ENCODE measurements at regions not wholly inside any gene's neighbourhood (a gene's known extent, or its start where the extent isn't known, plus 50 kb on each side); places are given as distances from the start of the nearest gene placed in this dataset.
"Not testable (repeated sequence)": the region's sequence is repeated elsewhere in the genome, so short reads cannot be mapped to it uniquely, and the experiment has no call there.

GRCh38 chr17:30731210-30732132 lies 93.0 kb downstream of the CRLF3 start:
- DNase-seq (ENCODE audit: low read depth): peak; percentile 89
- in situ Hi-C loops (cut with HindIII; ENCODE audit: low pct_unique_long_range_greater_than_20kb, low sequenced_read_pairs): not testable (repeated sequence)

GRCh38 chr17:30730837-30731209 lies 93.7 kb downstream of the CRLF3 start:
- in situ Hi-C loops (cut with HindIII; ENCODE audit: low pct_unique_long_range_greater_than_20kb, low sequenced_read_pairs); DNase-seq (ENCODE audit: low read depth): not testable (repeated sequence)

- in situ Hi-C loops (cut with HindIII; ENCODE audit: low pct_unique_long_range_greater_than_20kb, low sequenced_read_pairs); DNase-seq (ENCODE audit: low read depth): not testable (repeated sequence)
Observed at GRCh38 chr17:30730171-30730836, 94.2 kb downstream of the CRLF3 start.

GRCh38 chr17:30729471-30730170 lies 94.9 kb downstream of the CRLF3 start:
- DNase-seq (ENCODE audit: low read depth); in situ Hi-C loops (cut with HindIII; ENCODE audit: low pct_unique_long_range_greater_than_20kb, low sequenced_read_pairs): not testable (repeated sequence)

- in situ Hi-C loops (cut with HindIII; ENCODE audit: low pct_unique_long_range_greater_than_20kb, low sequenced_read_pairs); DNase-seq (ENCODE audit: low read depth): not testable (repeated sequence)
Observed at GRCh38 chr17:30727517-30727916, 97.0 kb downstream of the CRLF3 start.

DNA sequence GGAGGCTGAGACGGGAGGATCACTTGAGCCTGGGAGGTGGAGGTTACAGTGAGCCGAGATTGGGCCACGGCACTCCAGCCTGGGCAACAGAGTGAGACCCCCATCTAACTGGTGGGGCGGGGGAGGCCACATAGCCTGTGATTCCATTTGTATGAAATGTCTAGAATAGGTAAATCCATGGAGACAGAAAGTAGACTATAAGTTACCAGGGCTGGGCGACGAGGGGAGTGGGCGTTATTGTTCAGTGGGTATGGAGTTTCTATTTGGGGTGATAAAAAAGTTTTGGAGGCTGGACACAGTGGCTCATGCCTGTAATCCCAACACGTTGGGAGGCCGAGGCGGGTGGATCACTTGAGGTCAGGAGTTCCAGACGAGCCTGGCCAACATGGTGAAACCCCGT lies 97.8 kb downstream of the CRLF3 start:
- DNase-seq (ENCODE audit: low read depth); in situ Hi-C loops (cut with HindIII; ENCODE audit: low pct_unique_long_range_greater_than_20kb, low sequenced_read_pairs): not testable (repeated sequence)

DNA sequence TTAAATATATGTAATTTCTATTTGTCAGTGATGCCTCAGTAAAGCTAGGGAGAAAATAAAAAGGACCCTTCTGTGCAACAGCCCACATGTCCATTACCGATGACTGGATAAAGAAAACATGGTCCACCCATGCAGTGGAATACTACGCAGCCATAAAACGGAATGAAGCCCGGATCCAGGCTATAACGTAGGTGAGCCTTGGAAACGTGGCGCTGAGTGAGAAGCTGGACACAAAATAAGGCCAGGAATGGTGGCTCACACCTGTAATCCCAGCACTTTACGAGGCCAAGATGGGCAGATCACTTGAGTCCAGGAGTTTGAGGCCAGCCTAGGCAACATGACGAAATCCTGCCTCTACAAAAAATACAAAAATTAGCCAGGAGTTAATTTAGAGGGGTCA lies 98.2 kb downstream of the CRLF3 start:
- in situ Hi-C loops (cut with HindIII; ENCODE audit: low pct_unique_long_range_greater_than_20kb, low sequenced_read_pairs): not testable (repeated sequence)

GRCh38 chr17:30724034-30724650 lies 100.3 kb downstream of the CRLF3 start:
- DNase-seq (ENCODE audit: low read depth); in situ Hi-C loops (cut with HindIII; ENCODE audit: low pct_unique_long_range_greater_than_20kb, low sequenced_read_pairs): not testable (repeated sequence)

More for the DNA sequence above, 98.2 kb downstream of the CRLF3 start:
- not testable (repeated sequence) for DNase-seq (ENCODE audit: low read depth)

DNA sequence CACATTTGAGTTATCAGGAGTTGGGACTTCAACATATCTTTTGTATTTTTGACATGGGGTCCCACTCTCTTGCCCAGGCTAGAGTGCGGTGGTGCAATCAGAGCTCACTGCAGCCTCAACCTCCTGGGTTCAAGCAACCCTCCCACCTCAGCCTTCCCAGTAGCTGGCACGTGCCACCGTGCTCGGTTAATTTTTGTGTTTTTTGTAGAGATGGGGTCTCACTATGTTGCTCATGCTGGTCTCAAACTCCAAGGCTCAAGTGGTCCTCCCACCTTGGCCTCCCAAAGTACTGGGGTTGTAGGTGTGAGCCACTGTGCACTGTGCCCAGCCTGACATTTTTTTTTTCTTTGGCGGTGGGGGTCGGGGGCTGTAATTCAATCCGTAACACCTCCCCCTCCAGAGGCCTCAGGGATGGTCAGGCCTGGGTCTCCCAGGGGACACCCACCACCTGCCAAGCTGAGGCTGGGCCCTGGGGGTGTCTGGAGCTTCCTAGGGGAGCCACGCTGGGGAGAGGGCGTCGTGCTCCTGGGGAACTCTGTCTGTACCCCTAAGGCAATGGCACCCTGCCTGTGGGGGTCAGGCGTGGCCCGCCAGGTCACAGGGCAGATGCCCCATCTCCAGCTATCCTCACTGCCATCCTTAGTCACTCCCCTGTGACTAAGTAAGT lies 102.2 kb downstream of the CRLF3 start:
- in situ Hi-C loops (cut with HindIII; ENCODE audit: low pct_unique_long_range_greater_than_20kb, low sequenced_read_pairs); DNase-seq (ENCODE audit: low read depth): not testable (repeated sequence)

DNA sequence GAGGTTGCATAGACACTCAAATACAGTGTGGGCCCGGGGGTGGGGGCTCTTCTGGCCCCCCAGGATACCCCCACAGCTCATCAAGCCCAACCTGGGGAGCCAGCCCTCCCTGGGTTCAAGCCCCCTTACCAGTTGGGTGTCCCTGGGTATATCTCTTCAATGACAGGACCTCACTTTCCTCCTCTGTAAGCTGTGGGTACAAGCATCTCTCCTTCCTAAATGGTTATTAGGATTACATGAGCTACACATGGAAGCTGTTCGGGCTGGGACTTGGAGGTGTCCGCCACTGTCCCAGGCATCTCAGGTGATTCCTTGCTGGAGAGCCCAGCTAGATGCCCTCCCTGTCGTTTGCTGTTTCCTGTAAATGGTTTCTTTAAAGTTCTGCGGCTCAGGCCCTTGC lies 103.5 kb downstream of the CRLF3 start:
- not testable (repeated sequence) for DNase-seq (ENCODE audit: low read depth)

DNA sequence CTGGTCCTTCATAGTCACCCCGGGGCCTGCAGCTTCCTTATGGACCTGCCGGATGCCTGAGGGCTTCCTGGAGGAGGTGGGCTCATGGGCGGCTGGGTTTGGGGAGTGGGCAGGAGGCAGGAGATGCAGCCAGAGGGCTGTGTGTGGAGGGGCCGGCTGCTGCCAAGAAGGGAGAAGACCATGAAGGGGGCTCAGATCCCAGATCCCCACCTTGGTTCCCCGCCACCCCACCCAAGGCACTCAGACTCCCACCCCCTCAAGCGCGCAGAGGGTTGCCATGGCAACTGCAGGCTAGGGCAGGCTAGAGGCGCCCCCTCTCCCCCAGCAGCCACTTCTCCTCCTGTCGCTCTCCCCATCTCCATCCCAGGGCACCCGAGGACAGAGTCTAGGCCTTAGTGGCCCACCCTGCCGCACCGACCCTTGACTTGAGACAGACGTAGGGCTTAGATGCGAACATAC lies 104.5 kb downstream of the CRLF3 start:
- DNase-seq (ENCODE audit: low read depth): no peak
- in situ Hi-C loops (cut with HindIII; ENCODE audit: low pct_unique_long_range_greater_than_20kb, low sequenced_read_pairs): no loop called here

More for the DNA sequence above, 103.5 kb downstream of the CRLF3 start:
- in situ Hi-C loops (cut with HindIII; ENCODE audit: low pct_unique_long_range_greater_than_20kb, low sequenced_read_pairs): not testable (repeated sequence)

DNA sequence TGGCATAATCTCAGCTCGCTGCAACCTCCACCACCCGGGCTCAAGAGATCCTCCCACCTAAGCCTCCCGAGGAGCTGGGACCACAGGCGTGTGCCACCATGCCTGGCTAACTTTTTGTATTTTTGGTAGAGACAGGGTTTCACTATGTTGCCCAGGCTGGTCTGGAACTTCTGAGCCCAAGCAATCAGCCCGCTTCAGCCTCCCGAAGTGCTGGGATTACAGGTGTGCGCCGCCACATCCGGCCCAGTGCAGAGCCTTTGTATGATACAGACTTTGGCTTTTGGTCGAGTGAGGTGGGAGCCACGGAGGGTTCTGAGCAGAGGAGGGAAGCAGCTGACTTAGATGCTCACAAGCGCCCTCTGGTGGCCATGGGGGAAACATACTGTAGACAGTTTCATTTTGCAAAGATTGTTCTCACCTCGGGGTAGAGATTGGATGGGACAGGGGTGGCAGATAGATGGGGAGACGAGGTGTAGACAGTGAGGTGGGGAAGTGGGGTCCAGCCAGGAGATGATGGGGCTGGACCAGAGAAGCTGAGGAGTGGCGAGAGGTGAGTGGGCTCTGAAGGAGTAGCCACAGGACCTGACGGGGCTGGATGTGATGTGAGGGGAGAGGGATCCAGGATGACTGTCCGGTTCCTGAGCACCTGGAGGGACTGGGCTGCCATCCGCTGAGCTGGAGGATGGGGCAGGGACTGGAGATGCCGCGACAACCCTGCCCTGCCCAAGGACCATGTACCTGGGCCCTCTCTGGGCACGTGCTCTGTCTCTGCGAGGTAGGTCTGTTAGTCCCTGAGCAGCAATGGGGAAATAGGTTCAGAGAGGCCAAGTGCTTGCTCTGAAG lies 105.1 kb downstream of the CRLF3 start:
- in situ Hi-C loops (cut with HindIII; ENCODE audit: low pct_unique_long_range_greater_than_20kb, low sequenced_read_pairs): not testable (repeated sequence)

GRCh38 chr17:30718691-30719090 lies 105.8 kb downstream of the CRLF3 start:
- in situ Hi-C loops (cut with HindIII; ENCODE audit: low pct_unique_long_range_greater_than_20kb, low sequenced_read_pairs); DNase-seq (ENCODE audit: low read depth): not testable (repeated sequence)

More for the DNA sequence above, 105.1 kb downstream of the CRLF3 start:
- peak; percentile 42 for DNase-seq (ENCODE audit: low read depth)

GRCh38 chr17:30718099-30718447 lies 106.4 kb downstream of the CRLF3 start:
- DNase-seq (ENCODE audit: low read depth); in situ Hi-C loops (cut with HindIII; ENCODE audit: low pct_unique_long_range_greater_than_20kb, low sequenced_read_pairs): not testable (repeated sequence)

GRCh38 chr17:30717291-30718098 lies 107.0 kb downstream of the CRLF3 start:
- no peak for DNase-seq (ENCODE audit: low read depth)
- in situ Hi-C loops (cut with HindIII; ENCODE audit: low pct_unique_long_range_greater_than_20kb, low sequenced_read_pairs): no loop called here

Data from Caki2 (cell line).